Trophoblast cell (in vitro differentiated cells and primary cell): ENCODE measurements at regions not wholly inside any gene's neighbourhood (a gene's known extent, or its start where the extent isn't known, plus 50 kb on each side); places are given as distances from the start of the nearest gene placed in this dataset.

ENCODE experiments used
- DNase-seq, 2 donors: peaks; one replicate each; pipeline ENCODE4 v3.0.0-alpha.2; 2016
- H2AFZ ChIP-seq: 2 replicates; pipeline ENCODE4 v1.6.1; 2013; ENCODE audit warnings: low read length, moderate library complexity, mild to moderate bottlenecking; ENCODE audit not compliant: insufficient read depth, poor library complexity
- H2AK5ac ChIP-seq: 2 replicates; pipeline ENCODE4 v1.6.1; 2013; ENCODE audit warnings: mild to moderate bottlenecking, low read length
- H2BK120ac ChIP-seq: 2 replicates; pipeline ENCODE4 v1.6.1; 2013; ENCODE audit warnings: low read length, mild to moderate bottlenecking, moderate library complexity; ENCODE audit not compliant: insufficient read depth, poor library complexity
- H2BK12ac ChIP-seq: 2 replicates; pipeline ENCODE4 v1.6.1; 2013; ENCODE audit warnings: mild to moderate bottlenecking, low read length, moderate library complexity
- H2BK5ac ChIP-seq: 2 replicates; pipeline ENCODE4 v1.6.1; 2013; ENCODE audit warnings: low read length, low read depth, moderate library complexity, mild to moderate bottlenecking; ENCODE audit not compliant: poor library complexity
- H3K14ac ChIP-seq: 2 replicates; pipeline ENCODE4 v1.6.1; 2013; ENCODE audit warnings: mild to moderate bottlenecking, low read length
- H3K18ac ChIP-seq: 2 replicates; pipeline ENCODE4 v1.6.1; 2013; ENCODE audit warnings: mild to moderate bottlenecking, low read length
- H3K23ac ChIP-seq: 2 replicates; pipeline ENCODE4 v1.6.1; 2013; ENCODE audit warnings: low read length
- H3K27ac ChIP-seq: 2 replicates; pipeline ENCODE4 v1.5.1; 2013; ENCODE audit warnings: low read depth, mild to moderate bottlenecking, inconsistent platforms, low read length, moderate library complexity
- H3K27me3 ChIP-seq: 2 replicates; pipeline ENCODE4 v1.6.1; 2013; ENCODE audit warnings: inconsistent platforms, mild to moderate bottlenecking, low read length, moderate library complexity; ENCODE audit not compliant: insufficient read depth
- H3K36me3 ChIP-seq, 2 experiments: 1 replicate in 1 of 2; 2 replicates in 1 of 2; pipeline ENCODE4 v1.6.1; 2013; ENCODE audit warnings: low read length in 2 of 2, mild to moderate bottlenecking in 2 of 2, moderate library complexity in 1 of 2; ENCODE audit not compliant: insufficient read depth in 2 of 2, control insufficient read depth in 1 of 2
- H3K4ac ChIP-seq: 2 replicates; pipeline ENCODE4 v1.6.1; 2013; ENCODE audit warnings: low read depth, mild to moderate bottlenecking, low read length, moderate library complexity
- H3K4me1 ChIP-seq, 2 experiments: 1 replicate in 1 of 2; 2 replicates in 1 of 2; pipeline ENCODE4 v1.6.1; 2013; ENCODE audit warnings: low read length in 2 of 2, mild to moderate bottlenecking in 2 of 2, moderate library complexity in 1 of 2; ENCODE audit not compliant: insufficient read depth in 2 of 2, control insufficient read depth in 1 of 2
- H3K4me2 ChIP-seq: 2 replicates; pipeline ENCODE4 v1.6.1; 2013; ENCODE audit warnings: inconsistent platforms, mild to moderate bottlenecking, low read length, moderate library complexity
- H3K4me3 ChIP-seq: 2 replicates; pipeline ENCODE4 v1.5.1; 2013; ENCODE audit warnings: mild to moderate bottlenecking, low read depth, low read length, inconsistent platforms
- H3K79me1 ChIP-seq: one replicate; pipeline ENCODE4 v1.6.1; 2013; ENCODE audit warnings: low read length
- H3K79me2 ChIP-seq: 2 replicates; pipeline ENCODE4 v1.6.1; 2013; ENCODE audit warnings: low read length, mild to moderate bottlenecking; ENCODE audit not compliant: control insufficient read depth, insufficient read depth, poor library complexity
- H3K9ac ChIP-seq: 2 replicates; pipeline ENCODE4 v1.6.1; 2013; ENCODE audit warnings: mild to moderate bottlenecking, low read length
- H3K9me3 ChIP-seq: 2 replicates; pipeline ENCODE4 v1.6.1; 2013; ENCODE audit warnings: low read depth, mild to moderate bottlenecking, control low read depth, inconsistent platforms, low read length; ENCODE audit not compliant: insufficient read depth
- H4K12ac ChIP-seq: 2 replicates; pipeline ENCODE4 v1.6.1; 2013; ENCODE audit warnings: low read depth, mild to moderate bottlenecking, low read length, moderate library complexity
- H4K8ac ChIP-seq: 2 replicates; pipeline ENCODE4 v1.6.1; 2013; ENCODE audit warnings: low read depth, mild to moderate bottlenecking, low read length, moderate library complexity
- H4K91ac ChIP-seq: one replicate; pipeline ENCODE4 v1.6.1; 2013; ENCODE audit warnings: low read depth, mild to moderate bottlenecking, low read length, moderate library complexity
- WGBS: extraction: QIAGEN DNeasy Blood & Tissue Kit; methylation state at CpG from one replicate; pipeline ENCODE4 v1.1.7; 2013; ENCODE audit warnings: missing lambda C conversion rate; ENCODE audit not compliant: insufficient read length, insufficient coverage; ENCODE audit errors: extremely low coverage; 5-methylcytosine and 5-hydroxymethylcytosine counted together

- Histone ChIP-seq H3K27ac (no peak overlapping the region), H3K23ac (no peak overlapping the region), H3K79me2 (no peaks in the 10 kb centered on the region), H2BK12ac (no peak overlapping the region), H3K27me3 (no peaks in the 10 kb centered on the region), H3K4me1 (no peaks in the 10 kb centered on the region), H3K9me3 (no peaks in the 10 kb centered on the region), H2AFZ (no peak overlapping the region), H4K91ac (no peak overlapping the region), H2BK5ac (no peak overlapping the region), H3K4me2 (no peak overlapping the region), H4K8ac (no peak overlapping the region), H3K18ac (no peak overlapping the region), H3K9ac (no peak overlapping the region), H3K36me3 (no peaks in the 10 kb centered on the region), H3K79me1 (no peaks in the 10 kb centered on the region), H2AK5ac (no peak overlapping the region), H3K4me3 (no peak overlapping the region), H3K4ac (no peak overlapping the region), H4K12ac (no peak overlapping the region), H2BK120ac (no peak overlapping the region), H3K14ac (no peak overlapping the region)
- DNase-seq = no peak
- WGBS = 100% methylated on average over 1 of the region's 1 CpG
Observed at GRCh38 chr3:137524751-137525150, 239.4 kb upstream of the SOX14 start.

DNA sequence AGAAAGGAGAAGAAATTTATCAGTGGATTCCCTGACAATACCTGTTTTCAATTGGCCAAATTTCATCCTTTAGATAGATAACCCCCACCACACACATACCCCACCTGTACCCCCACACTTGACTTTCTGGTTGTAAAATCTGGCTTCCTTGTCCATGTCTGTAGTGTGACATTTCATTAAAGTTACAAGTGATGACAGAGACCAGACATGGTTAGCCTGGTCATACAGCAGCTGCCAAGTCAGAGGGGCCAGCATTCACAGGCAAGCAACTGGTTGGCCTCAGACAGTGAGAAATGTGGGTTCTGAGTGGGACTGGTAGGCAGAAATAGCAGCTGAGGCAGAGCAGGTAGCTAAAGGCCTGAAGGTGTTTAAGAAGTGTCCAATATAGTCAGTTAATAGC lies 238.6 kb upstream of the SOX14 start:
- Histone ChIP-seq H3K14ac (no peak overlapping the region), H2BK120ac (no peak overlapping the region), H3K18ac (no peak overlapping the region), H3K4ac (no peak overlapping the region), H3K79me2 (no peaks in the 10 kb centered on the region), H3K27ac (no peak overlapping the region), H3K9ac (no peak overlapping the region), H2BK12ac (no peak overlapping the region), H3K27me3 (no peaks in the 10 kb centered on the region), H3K79me1 (no peaks in the 10 kb centered on the region), H3K4me2 (no peak overlapping the region), H2AFZ (no peak overlapping the region), H3K4me1 (no peaks in the 10 kb centered on the region), H3K23ac (no peak overlapping the region), H3K4me3 (no peak overlapping the region), H4K12ac (no peak overlapping the region), H3K36me3 (no peaks in the 10 kb centered on the region), H4K8ac (no peak overlapping the region), H2BK5ac (no peak overlapping the region), H4K91ac (no peak overlapping the region), H3K9me3 (no peaks in the 10 kb centered on the region), H2AK5ac (no peak overlapping the region)
- DNase-seq = no peak

GRCh38 chr3:137542049-137542448 lies 222.1 kb upstream of the SOX14 start:
- Histone ChIP-seq H3K4ac (no peak overlapping the region), H3K9me3 (peaks cover 4% of the 10 kb centered on the region), H3K4me2 (no peak overlapping the region), H4K91ac (no peak overlapping the region), H2BK120ac (no peak overlapping the region), H3K14ac (no peak overlapping the region), H3K18ac (no peak overlapping the region), H3K27me3 (no peaks in the 10 kb centered on the region), H2AK5ac (no peak overlapping the region), H2BK12ac (no peak overlapping the region), H4K12ac (no peak overlapping the region), H3K4me1 (no peaks in the 10 kb centered on the region), H3K9ac (no peak overlapping the region), H2BK5ac (no peak overlapping the region), H3K36me3 (no peaks in the 10 kb centered on the region), H3K4me3 (no peak overlapping the region), H2AFZ (no peak overlapping the region), H3K79me1 (no peaks in the 10 kb centered on the region), H3K79me2 (no peaks in the 10 kb centered on the region), H3K27ac (no peak overlapping the region), H3K23ac (no peak overlapping the region), H4K8ac (no peak overlapping the region)
- no CpG with 5 or more reads among the region's 3 CpGs for WGBS
- no peak for DNase-seq

- no peaks in the 10 kb centered on the region for H3K27me3 ChIP-seq
- no peak overlapping the region for H4K8ac ChIP-seq
- no peak for DNase-seq
- no peaks in the 10 kb centered on the region for H3K36me3 ChIP-seq
- no peak overlapping the region for H3K4ac ChIP-seq
- H3K79me2 ChIP-seq = no peaks in the 10 kb centered on the region
- H3K4me2 ChIP-seq = no peak overlapping the region
- no peaks in the 10 kb centered on the region for H3K4me1 ChIP-seq
- H2BK12ac ChIP-seq = no peak overlapping the region
- no peak overlapping the region for H3K14ac ChIP-seq
- H3K9ac ChIP-seq = no peak overlapping the region
- H3K18ac ChIP-seq = no peak overlapping the region
- no peak overlapping the region for H4K91ac ChIP-seq
- H2BK120ac ChIP-seq = no peak overlapping the region
- H3K23ac ChIP-seq = no peak overlapping the region
- H3K4me3 ChIP-seq = no peak overlapping the region
- H3K9me3 ChIP-seq = no peaks in the 10 kb centered on the region
- WGBS = no CpG with 5 or more reads among the region's 2 CpGs
- H3K79me1 ChIP-seq = no peaks in the 10 kb centered on the region
- H3K27ac ChIP-seq = no peak overlapping the region
- no peak overlapping the region for H4K12ac ChIP-seq
- no peak overlapping the region for H2BK5ac ChIP-seq
- no peak overlapping the region for H2AFZ ChIP-seq
- H2AK5ac ChIP-seq = no peak overlapping the region
Observed at GRCh38 chr3:137554242-137554641, 209.9 kb upstream of the SOX14 start.

DNA sequence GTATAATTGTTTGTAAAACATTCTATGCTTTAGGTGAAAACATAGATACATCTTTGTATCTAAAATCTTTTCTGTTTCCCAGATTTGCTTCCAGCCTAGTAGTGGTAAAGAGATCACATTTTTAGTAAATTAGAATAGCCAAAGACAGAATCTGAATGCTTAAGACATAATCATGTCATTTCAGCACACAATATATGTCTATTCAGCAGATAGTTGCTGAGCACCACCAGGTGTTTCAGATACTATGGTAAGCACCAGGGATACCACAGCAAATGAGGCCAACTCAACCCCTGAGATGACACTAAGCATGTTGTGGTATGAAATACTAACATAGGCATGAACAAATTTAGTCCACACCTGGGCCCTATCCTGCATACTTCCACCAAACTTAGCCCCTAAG lies 195.2 kb upstream of the SOX14 start:
- no peaks in the 10 kb centered on the region for H3K4me1 ChIP-seq
- H3K27me3 ChIP-seq = no peaks in the 10 kb centered on the region
- no peak overlapping the region for H3K23ac ChIP-seq
- no peaks in the 10 kb centered on the region for H3K79me1 ChIP-seq
- no peak overlapping the region for H2BK12ac ChIP-seq
- H2AK5ac ChIP-seq = no peak overlapping the region
- no peak for DNase-seq
- H4K12ac ChIP-seq = no peak overlapping the region
- H2BK5ac ChIP-seq = no peak overlapping the region
- H3K4me3 ChIP-seq = no peak overlapping the region
- no peak overlapping the region for H3K27ac ChIP-seq
- no peaks in the 10 kb centered on the region for H3K9me3 ChIP-seq
- no peaks in the 10 kb centered on the region for H3K79me2 ChIP-seq
- H3K36me3 ChIP-seq = no peaks in the 10 kb centered on the region
- H3K18ac ChIP-seq = no peak overlapping the region
- no peak overlapping the region for H3K14ac ChIP-seq
- no peak overlapping the region for H4K91ac ChIP-seq
- H2AFZ ChIP-seq = no peak overlapping the region
- no peak overlapping the region for H3K9ac ChIP-seq
- no peak overlapping the region for H3K4ac ChIP-seq
- H4K8ac ChIP-seq = no peak overlapping the region
- no peak overlapping the region for H3K4me2 ChIP-seq
- no peak overlapping the region for H2BK120ac ChIP-seq
